Osteocyte (in vitro differentiated cells): ENCODE measurements at regions not wholly inside any gene's neighbourhood (a gene's known extent, or its start where the extent isn't known, plus 50 kb on each side); places are given as distances from the start of the nearest gene placed in this dataset.

Experiments
- DNase-seq: peaks from one replicate; pipeline ENCODE4 v3.0.0; 2021; ENCODE audit warnings: mixed read lengths; ENCODE audit not compliant: unreplicated experiment; ENCODE audit errors: extremely low spot score
- H3K27ac Mint-ChIP-seq: one replicate; pipeline ENCODE4 v1.8.0; 2021; ENCODE audit warnings: mild to moderate bottlenecking, mixed read lengths; ENCODE audit not compliant: unreplicated experiment
- H3K27me3 Mint-ChIP-seq: one replicate; pipeline ENCODE4 v1.8.0; 2021; ENCODE audit warnings: mixed read lengths; ENCODE audit not compliant: unreplicated experiment
- H3K36me3 Mint-ChIP-seq: one replicate; pipeline ENCODE4 v1.8.0; 2021; ENCODE audit warnings: mixed read lengths; ENCODE audit not compliant: unreplicated experiment
- H3K4me1 Mint-ChIP-seq: one replicate; pipeline ENCODE4 v1.8.0; 2021; ENCODE audit warnings: mixed read lengths; ENCODE audit not compliant: unreplicated experiment
- H3K4me3 Mint-ChIP-seq: one replicate; pipeline ENCODE4 v1.8.0; 2021; ENCODE audit warnings: mild to moderate bottlenecking, moderate library complexity, mixed read lengths; ENCODE audit not compliant: unreplicated experiment
- H3K9me3 Mint-ChIP-seq: one replicate; pipeline ENCODE4 v1.8.0; 2021; ENCODE audit warnings: mixed read lengths; ENCODE audit not compliant: unreplicated experiment
- TF ChIP-seq, protein P1 (sequence below): fragments of 200-600 bp; sonication (generic); IDR thresholded peaks from 2 replicates; pipeline ENCODE4 v1.5.0; 2021; ENCODE audit warnings: antibody characterized with exemption, mild to moderate bottlenecking, moderate library complexity

DNA sequence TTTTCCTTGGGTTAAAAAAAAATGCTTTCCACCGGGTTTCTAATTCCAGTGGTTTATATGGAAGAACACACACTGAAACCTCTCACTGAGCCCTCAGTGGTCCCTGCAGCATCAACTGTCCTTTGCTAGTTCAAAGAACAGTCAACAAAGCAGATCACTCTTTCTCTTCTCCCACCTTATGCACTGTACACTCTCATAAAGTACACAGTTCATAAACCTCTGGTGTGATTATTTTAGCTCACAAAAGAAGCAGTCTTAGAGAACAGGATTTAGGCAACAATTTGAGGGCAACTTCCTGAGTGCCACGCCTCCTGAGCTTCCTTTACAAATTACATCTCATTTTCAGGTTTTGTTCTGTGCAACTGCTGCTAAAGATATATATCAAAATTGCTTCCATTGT is 728.4 kb upstream of the GOLIM4 start:
- Mint-ChIP-seq H3K9me3 (no peaks in the 10 kb centered on the region), H3K4me3 (no peak overlapping the region), H3K4me1 (peaks cover 16% of the 10 kb centered on the region), H3K27ac (no peak overlapping the region), H3K27me3 (no peaks in the 10 kb centered on the region), H3K36me3 (no peaks in the 10 kb centered on the region)
- TF ChIP-seq, protein P1, sequence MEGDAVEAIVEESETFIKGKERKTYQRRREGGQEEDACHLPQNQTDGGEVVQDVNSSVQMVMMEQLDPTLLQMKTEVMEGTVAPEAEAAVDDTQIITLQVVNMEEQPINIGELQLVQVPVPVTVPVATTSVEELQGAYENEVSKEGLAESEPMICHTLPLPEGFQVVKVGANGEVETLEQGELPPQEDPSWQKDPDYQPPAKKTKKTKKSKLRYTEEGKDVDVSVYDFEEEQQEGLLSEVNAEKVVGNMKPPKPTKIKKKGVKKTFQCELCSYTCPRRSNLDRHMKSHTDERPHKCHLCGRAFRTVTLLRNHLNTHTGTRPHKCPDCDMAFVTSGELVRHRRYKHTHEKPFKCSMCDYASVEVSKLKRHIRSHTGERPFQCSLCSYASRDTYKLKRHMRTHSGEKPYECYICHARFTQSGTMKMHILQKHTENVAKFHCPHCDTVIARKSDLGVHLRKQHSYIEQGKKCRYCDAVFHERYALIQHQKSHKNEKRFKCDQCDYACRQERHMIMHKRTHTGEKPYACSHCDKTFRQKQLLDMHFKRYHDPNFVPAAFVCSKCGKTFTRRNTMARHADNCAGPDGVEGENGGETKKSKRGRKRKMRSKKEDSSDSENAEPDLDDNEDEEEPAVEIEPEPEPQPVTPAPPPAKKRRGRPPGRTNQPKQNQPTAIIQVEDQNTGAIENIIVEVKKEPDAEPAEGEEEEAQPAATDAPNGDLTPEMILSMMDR = no peak
- DNase-seq = no peak

DNA sequence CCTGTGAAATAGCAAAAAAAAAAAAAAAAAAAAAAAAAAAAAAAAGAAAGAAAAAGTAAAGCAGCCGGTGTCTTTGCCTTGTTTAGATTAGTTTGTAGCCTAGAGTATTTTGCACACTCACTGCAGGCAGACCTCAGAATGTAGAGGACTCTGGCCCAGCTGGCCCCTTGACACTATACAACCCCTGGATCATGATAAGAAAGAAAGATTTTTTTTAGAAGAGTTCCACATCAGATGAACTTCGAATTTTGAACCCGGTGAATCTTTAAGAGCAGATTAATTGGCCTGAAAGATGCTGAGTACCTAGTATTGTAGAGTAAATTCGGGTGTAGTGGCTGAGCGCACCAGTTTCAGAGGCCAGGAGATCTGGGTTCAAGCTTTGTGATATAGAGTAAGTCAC is 727.7 kb upstream of the GOLIM4 start:
- Mint-ChIP-seq H3K27ac (no peak overlapping the region), H3K9me3 (no peaks in the 10 kb centered on the region), H3K27me3 (no peaks in the 10 kb centered on the region), H3K36me3 (no peaks in the 10 kb centered on the region), H3K4me1 (peaks cover 10% of the 10 kb centered on the region), H3K4me3 (no peak overlapping the region)
- TF ChIP-seq, protein P1 = no peak
- DNase-seq = no peak

DNA sequence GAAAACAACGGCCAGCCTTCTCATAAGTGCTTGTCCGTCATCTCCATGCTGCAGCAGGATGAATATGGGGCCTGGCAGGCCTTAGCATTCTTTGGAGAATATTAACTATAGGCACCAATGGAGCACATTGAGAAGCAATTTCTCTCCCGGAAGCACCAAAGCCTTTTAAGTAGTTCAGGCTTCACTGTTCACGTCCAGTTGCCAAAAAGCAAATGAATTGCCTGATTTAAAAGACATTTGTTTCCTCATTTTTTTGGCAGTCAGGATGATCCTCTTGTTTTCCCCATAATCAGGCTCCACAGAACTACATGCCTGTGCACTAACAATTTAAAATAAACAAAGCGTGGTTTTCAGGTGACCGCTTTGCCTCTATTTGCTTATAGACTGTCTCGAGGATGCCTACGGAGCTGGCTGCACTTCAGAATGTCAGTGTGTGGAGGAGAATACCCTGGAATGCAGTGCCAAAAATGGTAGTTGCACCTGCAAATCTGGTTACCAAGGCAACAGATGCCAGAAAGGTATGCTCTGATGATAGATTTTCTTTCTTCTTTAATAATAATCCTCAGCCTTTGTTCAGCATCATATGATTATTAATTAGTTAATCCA is 725.2 kb upstream of the GOLIM4 start:
- TF ChIP-seq, protein P1 = no peak
- no peaks in the 10 kb centered on the region for H3K9me3 Mint-ChIP-seq
- no peaks in the 10 kb centered on the region for H3K36me3 Mint-ChIP-seq
- no peak overlapping the region for H3K4me3 Mint-ChIP-seq
- H3K27me3 Mint-ChIP-seq = no peaks in the 10 kb centered on the region
- no peak for DNase-seq
- no peak overlapping the region for H3K27ac Mint-ChIP-seq
- peaks cover 16% of the 10 kb centered on the region for H3K4me1 Mint-ChIP-seq

DNA sequence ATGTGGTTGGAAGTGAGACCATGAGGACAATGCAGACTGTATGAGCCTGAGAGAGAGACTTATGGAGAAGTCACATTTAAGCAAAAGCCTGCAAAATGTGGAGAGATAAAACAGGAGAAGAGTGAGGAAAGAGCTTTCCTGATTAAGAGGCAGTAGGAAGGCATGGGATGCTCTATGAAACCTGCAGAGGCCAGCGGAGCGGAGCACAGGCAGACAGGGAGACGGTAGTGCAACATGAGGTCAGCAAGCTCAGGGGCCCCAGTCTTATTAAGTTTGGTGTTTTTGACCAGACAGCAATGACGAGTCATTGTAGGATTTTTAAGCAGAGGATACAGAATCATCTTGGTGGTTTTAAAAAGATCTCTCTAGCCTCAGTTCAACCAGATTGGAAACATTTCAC is 721.5 kb upstream of the GOLIM4 start:
- DNase-seq = no peak
- TF ChIP-seq, protein P1 = no peak
- Mint-ChIP-seq H3K36me3 (peaks cover 2% of the 10 kb centered on the region), H3K9me3 (no peaks in the 10 kb centered on the region), H3K27me3 (no peaks in the 10 kb centered on the region), H3K4me1 (peaks cover 20% of the 10 kb centered on the region), H3K4me3 (no peak overlapping the region), H3K27ac (no peak overlapping the region)

DNA sequence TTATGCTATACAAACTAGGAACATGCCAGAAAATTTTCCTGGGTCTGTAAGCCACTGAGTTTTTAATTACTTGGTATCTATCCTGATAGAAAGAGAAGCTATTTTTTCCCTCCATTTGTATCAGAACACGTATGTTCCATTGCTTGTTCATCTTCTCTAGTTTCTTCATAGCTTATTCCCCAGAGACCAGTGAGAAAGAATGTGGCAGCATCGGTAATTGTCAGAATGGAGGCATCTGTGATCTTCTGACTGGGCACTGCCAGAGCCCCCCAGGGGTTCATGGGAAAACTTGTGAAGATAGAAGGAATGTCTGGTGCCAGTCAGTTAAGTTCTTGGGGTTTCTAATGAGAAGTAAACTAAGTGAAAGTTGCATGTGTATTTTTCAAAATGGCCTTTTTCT is 720.2 kb upstream of the GOLIM4 start:
- Mint-ChIP-seq H3K4me3 (no peak overlapping the region), H3K4me1 (peaks cover 21% of the 10 kb centered on the region), H3K36me3 (peaks cover 2% of the 10 kb centered on the region), H3K9me3 (no peaks in the 10 kb centered on the region), H3K27me3 (no peaks in the 10 kb centered on the region), H3K27ac (no peak overlapping the region)
- no peak for DNase-seq
- TF ChIP-seq, protein P1 = no peak
